Activated CD8-positive, alpha-beta memory T cell treated with anti-CD3 and anti-CD28 coated beads, Interleukin-2, amount 10 ng/mL, durations not matched to agents 7 days and 5 days (primary cell): ENCODE measurements at regions not wholly inside any gene's neighbourhood (a gene's known extent, or its start where the extent isn't known, plus 50 kb on each side); places are given as distances from the start of the nearest gene placed in this dataset.
"Not testable (repeated sequence)": the region's sequence is repeated elsewhere in the genome, so short reads cannot be mapped to it uniquely, and the experiment has no call there.

Experiments
- ATAC-seq: fragments of 150-1000 bp; cut with Tn5 transposase; one replicate; pipeline ENCODE4 v1.10.0; 2021; ENCODE audit warnings: moderate library complexity
- CTCF ChIA-PET: fragments of 350-600 bp; sonication (Branson Sonifier 250); formaldehyde crosslinking; loops from one replicate; lab custom pipeline; 2021; ENCODE audit warnings: antibody characterized with exemption; lab: Charles Lee
- DNase-seq: peaks from one replicate; pipeline ENCODE4 v3.0.0-alpha.2; 2020
- H3K27ac Mint-ChIP-seq: one replicate; pipeline ENCODE4 v1.8.0; 2021; ENCODE audit warnings: mild to moderate bottlenecking, mixed read lengths
- H3K27me3 Mint-ChIP-seq: one replicate; pipeline ENCODE4 v1.8.0; 2021; ENCODE audit warnings: mixed read lengths
- H3K36me3 Mint-ChIP-seq: one replicate; pipeline ENCODE4 v1.8.0; 2021; ENCODE audit warnings: mild to moderate bottlenecking, mixed read lengths
- H3K4me1 Mint-ChIP-seq: one replicate; pipeline ENCODE4 v1.8.0; 2021; ENCODE audit warnings: mixed read lengths
- H3K4me3 Mint-ChIP-seq: one replicate; pipeline ENCODE4 v1.8.0; 2021; ENCODE audit warnings: mild to moderate bottlenecking, moderate library complexity, mixed read lengths
- H3K9me3 Mint-ChIP-seq: one replicate; pipeline ENCODE4 v1.8.0; 2022; ENCODE audit warnings: low read depth, mixed read lengths

DNA sequence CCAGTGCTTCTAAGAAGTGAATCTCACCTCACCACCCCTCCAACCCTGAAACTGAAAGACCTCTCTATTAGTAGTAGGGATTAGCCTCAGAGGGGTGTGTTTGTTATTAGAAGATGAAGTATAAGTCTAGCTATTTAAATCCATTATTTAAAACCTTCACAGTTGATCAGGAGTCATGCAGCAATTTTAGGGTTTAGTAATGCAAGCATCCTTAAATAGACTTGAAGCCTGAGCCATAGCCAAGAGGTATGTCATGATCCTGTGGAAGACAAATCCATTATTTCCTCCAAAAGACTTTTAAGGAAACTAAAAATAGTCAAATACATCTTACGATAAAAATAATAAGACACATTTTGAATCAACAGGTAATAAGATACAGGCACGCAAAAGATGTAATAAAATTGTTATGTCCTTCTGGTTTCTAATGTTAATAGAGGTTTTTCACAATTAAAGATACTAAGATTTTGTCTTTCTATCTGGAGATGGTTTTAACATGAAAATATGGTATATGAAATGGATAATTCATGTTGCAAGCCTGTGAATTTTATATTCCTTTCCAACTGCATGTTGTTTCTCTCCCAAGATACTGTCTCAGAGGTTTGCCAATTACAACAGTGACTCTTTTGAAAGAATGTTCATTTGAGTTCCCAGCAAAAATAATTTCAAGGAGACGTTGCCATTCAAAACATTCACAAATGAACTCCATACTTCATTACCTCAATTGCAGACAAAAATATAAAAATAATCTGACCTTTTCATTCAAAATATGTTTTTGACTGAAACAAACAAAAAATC, 68.0 kb downstream of the LUZP4 start:
- no peaks in the 10 kb centered on the region for H3K27me3 Mint-ChIP-seq
- DNase-seq (no peak), ATAC-seq (no peak)
- no peaks in the 10 kb centered on the region for H3K9me3 Mint-ChIP-seq
- no peak overlapping the region for H3K27ac Mint-ChIP-seq
- no peaks in the 10 kb centered on the region for H3K36me3 Mint-ChIP-seq
- no peak overlapping the region for H3K4me3 Mint-ChIP-seq
- CTCF ChIA-PET, result no interaction called here
- H3K4me1 Mint-ChIP-seq, result no peaks in the 10 kb centered on the region

- H3K27me3 Mint-ChIP-seq, H3K9me3 Mint-ChIP-seq, H3K4me1 Mint-ChIP-seq, H3K4me3 Mint-ChIP-seq, DNase-seq, H3K36me3 Mint-ChIP-seq, CTCF ChIA-PET, ATAC-seq, H3K27ac Mint-ChIP-seq: not testable (repeated sequence)
These were observed 70.0 kb downstream of the LUZP4 start for GRCh38 chrX:115359508-115359907.

- no peak overlapping the region for H3K27ac Mint-ChIP-seq
- DNase-seq, result no peak
- no peaks in the 10 kb centered on the region for H3K4me1 Mint-ChIP-seq
- no peaks in the 10 kb centered on the region for H3K36me3 Mint-ChIP-seq
- H3K4me3 Mint-ChIP-seq, result no peak overlapping the region
- CTCF ChIA-PET, result no interaction called here
- H3K9me3 Mint-ChIP-seq, result no peaks in the 10 kb centered on the region
- no peak for ATAC-seq
- no peaks in the 10 kb centered on the region for H3K27me3 Mint-ChIP-seq
These were observed 70.8 kb downstream of the LUZP4 start for GRCh38 chrX:115360220-115360781.

- Mint-ChIP-seq H3K27ac (no peak overlapping the region), H3K4me1 (no peaks in the 10 kb centered on the region), H3K27me3 (no peaks in the 10 kb centered on the region), H3K9me3 (no peaks in the 10 kb centered on the region), H3K36me3 (no peaks in the 10 kb centered on the region), H3K4me3 (no peak overlapping the region)
- ATAC-seq, result no peak
- CTCF ChIA-PET, result no interaction called here
- DNase-seq, result no peak
These were observed 73.0 kb downstream of the LUZP4 start for GRCh38 chrX:115362334-115363095.

GRCh38 chrX:115363372-115363771, 73.9 kb downstream of the LUZP4 start:
- CTCF ChIA-PET, result no interaction called here
- no peaks in the 10 kb centered on the region for H3K9me3 Mint-ChIP-seq
- ATAC-seq (no peak), DNase-seq (no peak)
- no peak overlapping the region for H3K4me3 Mint-ChIP-seq
- no peaks in the 10 kb centered on the region for H3K27me3 Mint-ChIP-seq
- no peaks in the 10 kb centered on the region for H3K36me3 Mint-ChIP-seq
- H3K27ac Mint-ChIP-seq, result no peak overlapping the region
- H3K4me1 Mint-ChIP-seq, result no peaks in the 10 kb centered on the region

- no peak for DNase-seq
- Mint-ChIP-seq H3K4me1 (no peaks in the 10 kb centered on the region), H3K9me3 (no peaks in the 10 kb centered on the region), H3K4me3 (no peak overlapping the region), H3K27me3 (no peaks in the 10 kb centered on the region), H3K36me3 (no peaks in the 10 kb centered on the region), H3K27ac (no peak overlapping the region)
- CTCF ChIA-PET, result no interaction called here
- no peak for ATAC-seq
These were observed 74.4 kb downstream of the LUZP4 start for GRCh38 chrX:115363897-115364296.

GRCh38 chrX:115364670-115365069, 75.2 kb downstream of the LUZP4 start:
- Mint-ChIP-seq H3K4me1 (no peaks in the 10 kb centered on the region), H3K4me3 (no peak overlapping the region), H3K27me3 (no peaks in the 10 kb centered on the region), H3K27ac (no peak overlapping the region), H3K9me3 (no peaks in the 10 kb centered on the region), H3K36me3 (no peaks in the 10 kb centered on the region)
- DNase-seq (no peak), ATAC-seq (no peak)
- CTCF ChIA-PET, result no interaction called here

GRCh38 chrX:115366535-115366934, 77.0 kb downstream of the LUZP4 start:
- H3K27me3 Mint-ChIP-seq, result no peaks in the 10 kb centered on the region
- no peaks in the 10 kb centered on the region for H3K9me3 Mint-ChIP-seq
- H3K36me3 Mint-ChIP-seq, result no peaks in the 10 kb centered on the region
- CTCF ChIA-PET, result no interaction called here
- no peak overlapping the region for H3K4me3 Mint-ChIP-seq
- no peak overlapping the region for H3K27ac Mint-ChIP-seq
- H3K4me1 Mint-ChIP-seq, result no peaks in the 10 kb centered on the region
- ATAC-seq, result no peak
- DNase-seq, result no peak

DNA sequence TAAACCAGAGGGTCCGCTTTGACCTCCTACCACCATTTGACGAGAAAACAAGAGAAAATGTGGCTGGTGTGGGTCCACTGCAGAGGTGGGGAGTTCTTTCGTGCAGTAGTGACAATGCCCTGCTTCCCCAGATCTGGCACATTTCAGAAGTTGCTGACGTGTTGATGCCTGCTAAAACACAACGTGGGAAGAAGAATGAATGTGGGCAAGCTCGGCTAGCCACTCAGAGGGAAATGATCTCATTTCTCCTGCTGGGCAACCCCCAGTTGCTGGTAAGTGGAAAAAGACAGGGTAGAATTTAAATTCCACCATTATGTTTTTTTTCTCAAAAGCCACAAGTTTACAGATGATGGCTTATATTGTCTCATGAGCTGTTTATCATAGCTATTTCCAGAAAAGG, 77.9 kb downstream of the LUZP4 start:
- Mint-ChIP-seq H3K27ac (no peak overlapping the region), H3K27me3 (no peaks in the 10 kb centered on the region), H3K4me1 (no peaks in the 10 kb centered on the region), H3K9me3 (no peaks in the 10 kb centered on the region), H3K4me3 (no peak overlapping the region), H3K36me3 (no peaks in the 10 kb centered on the region)
- CTCF ChIA-PET, result no interaction called here
- DNase-seq, result no peak
- ATAC-seq, result no peak

- Mint-ChIP-seq H3K27me3 (no peaks in the 10 kb centered on the region), H3K4me1 (no peaks in the 10 kb centered on the region), H3K4me3 (no peak overlapping the region), H3K27ac (no peak overlapping the region), H3K9me3 (no peaks in the 10 kb centered on the region), H3K36me3 (no peaks in the 10 kb centered on the region)
- CTCF ChIA-PET, result no interaction called here
- ATAC-seq (no peak), DNase-seq (no peak)
These were observed 78.4 kb downstream of the LUZP4 start for GRCh38 chrX:115367951-115368350.

- DNase-seq, result no peak
- Mint-ChIP-seq H3K27me3 (no peaks in the 10 kb centered on the region), H3K27ac (no peak overlapping the region), H3K36me3 (no peaks in the 10 kb centered on the region), H3K4me3 (no peak overlapping the region), H3K4me1 (no peaks in the 10 kb centered on the region), H3K9me3 (no peaks in the 10 kb centered on the region)
- CTCF ChIA-PET, result interaction anchor here (0.6 kb wide), 1 partner anchor 38 kb away, joined by 3 read pairs; no protein-coding TSS in a partner anchor
- ATAC-seq, result no peak
These were observed 79.4 kb downstream of the LUZP4 start for GRCh38 chrX:115368876-115369275.

DNA sequence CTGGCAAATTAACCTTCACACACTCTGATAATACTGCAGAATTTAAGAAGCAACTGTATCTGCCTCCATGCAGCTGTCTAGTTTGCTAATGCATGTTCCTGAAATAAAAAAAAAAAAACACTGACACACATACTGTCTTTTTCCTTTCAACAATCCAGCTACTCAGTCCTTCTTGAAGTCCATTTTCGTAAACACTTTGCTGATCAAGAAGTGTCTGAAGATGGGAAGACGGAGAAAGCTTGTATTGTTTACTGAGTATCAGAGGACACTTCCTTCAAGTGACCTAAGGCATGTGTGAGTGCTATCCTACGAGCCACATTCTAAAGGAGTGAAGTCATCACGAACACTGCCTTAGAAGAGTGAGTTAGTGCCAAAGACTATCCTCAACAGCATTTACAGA, 82.6 kb downstream of the LUZP4 start:
- no peak overlapping the region for H3K27ac Mint-ChIP-seq
- H3K27me3 Mint-ChIP-seq, result no peaks in the 10 kb centered on the region
- H3K4me3 Mint-ChIP-seq, result no peak overlapping the region
- CTCF ChIA-PET, result no interaction called here
- H3K9me3 Mint-ChIP-seq, result no peaks in the 10 kb centered on the region
- no peaks in the 10 kb centered on the region for H3K4me1 Mint-ChIP-seq
- DNase-seq, result no peak
- no peaks in the 10 kb centered on the region for H3K36me3 Mint-ChIP-seq
- ATAC-seq, result no peak

GRCh38 chrX:115373308-115373707, 83.8 kb downstream of the LUZP4 start:
- no peak overlapping the region for H3K4me3 Mint-ChIP-seq
- CTCF ChIA-PET, result no interaction called here
- no peaks in the 10 kb centered on the region for H3K4me1 Mint-ChIP-seq
- H3K27me3 Mint-ChIP-seq, result no peaks in the 10 kb centered on the region
- H3K36me3 Mint-ChIP-seq, result no peaks in the 10 kb centered on the region
- DNase-seq (no peak), ATAC-seq (no peak)
- H3K9me3 Mint-ChIP-seq, result no peaks in the 10 kb centered on the region
- H3K27ac Mint-ChIP-seq, result no peak overlapping the region

- Mint-ChIP-seq H3K27me3 (no peaks in the 10 kb centered on the region), H3K4me3 (no peak overlapping the region), H3K36me3 (no peaks in the 10 kb centered on the region), H3K9me3 (no peaks in the 10 kb centered on the region), H3K4me1 (no peaks in the 10 kb centered on the region), H3K27ac (no peak overlapping the region)
- DNase-seq, result no peak
- CTCF ChIA-PET, result no interaction called here
- ATAC-seq, result no peak
These were observed 89.0 kb downstream of the LUZP4 start for GRCh38 chrX:115378471-115378870.
